ENCODE measurements at regions not wholly inside any gene's neighbourhood (a gene's known extent, or its start where the extent isn't known, plus 50 kb on each side); places are given as distances from the start of the nearest gene placed in this dataset.

GRCh38 chr5:135150767-135151166 lies 116.7 kb upstream of the PITX1 start:
- no peak overlapping the region for H2BK120ac ChIP-seq (ENCODE audit: low read depth, low read length, poor library complexity, severe bottlenecking)
- H3K23ac ChIP-seq (ENCODE audit: insufficient read length, low read depth, low read length), result no peak overlapping the region
- H3K18ac ChIP-seq (ENCODE audit: insufficient read length, low read depth, low read length), result no peak overlapping the region
- no peaks in the 10 kb centered on the region for H3K79me1 ChIP-seq (ENCODE audit: insufficient read depth, low read depth, low read length, poor library complexity, severe bottlenecking)
- H3K4me2 ChIP-seq (ENCODE audit: insufficient read depth, insufficient read length, low read length), result no peak overlapping the region
- H3K9ac ChIP-seq (ENCODE audit: extremely low read depth, insufficient read length, low read length), result no peak overlapping the region
- no peaks in the 10 kb centered on the region for H4K20me1 ChIP-seq (ENCODE audit: control insufficient read depth, insufficient read depth, insufficient read length)
- no peak overlapping the region for H3T11ph ChIP-seq (ENCODE audit: low read length)
- no CpG with 5 or more reads among the region's 4 CpGs for WGBS (ENCODE audit: extremely low coverage, insufficient read length, low lambda C conversion rate)
- peaks cover 5% of the 10 kb centered on the region for H3K9me3 ChIP-seq (ENCODE audit: control insufficient read depth, low read depth, low read length)
- H4K5ac ChIP-seq (ENCODE audit: insufficient read length, low read depth, low read length), result no peak overlapping the region
- Mint-ChIP-seq H3K27ac (no peak overlapping the region), H3K9me3 (peaks cover 8 to 9% of the 10 kb centered on the region in 2 experiments), H3K27me3 (ENCODE audit: low read depth) (peaks cover 21% of the 10 kb centered on the region), H3K4me1 (peaks cover 10 to 16% of the 10 kb centered on the region in 2 experiments), H3K4me3 (no peak overlapping the region), H3K36me3 (ENCODE audit: insufficient read depth in 1 of 3, low read depth in 3 of 3) (peaks cover 0 to 3% (median 3%) of the 10 kb centered on the region in 3 experiments; a peak in 4 of 7 replicates)
- H2BK5ac ChIP-seq (ENCODE audit: insufficient read length, low read length), result no peak overlapping the region
- no peak overlapping the region for H4K8ac ChIP-seq (replicated peaks; ENCODE audit: insufficient read length, low read depth, low read length)
- no peak overlapping the region for H4K91ac ChIP-seq (ENCODE audit: insufficient read length, low read depth, low read length)
- H3K27ac ChIP-seq (ENCODE audit: insufficient read length, low read depth, low read length), result no peak overlapping the region
- no peak for TF ChIP-seq CTCF (conservative IDR thresholded peaks at IDR 0.05)
- no peaks in the 10 kb centered on the region for H3K79me2 ChIP-seq (ENCODE audit: insufficient read depth, low read length)
- H2BK15ac ChIP-seq (ENCODE audit: low read depth, low read length), result no peak overlapping the region
- DNase-seq, result no peak
- H3K27me3 ChIP-seq (ENCODE audit: insufficient read depth, low read length), result no peaks in the 10 kb centered on the region
- no peak overlapping the region for H3K4ac ChIP-seq (ENCODE audit: low read depth, low read length)
- H2BK20ac ChIP-seq (ENCODE audit: low read depth, low read length, poor library complexity, severe bottlenecking), result no peak overlapping the region
- no peak overlapping the region for H2BK12ac ChIP-seq (ENCODE audit: insufficient read length, low read depth, low read length)
- no peaks in the 10 kb centered on the region for H3K4me1 ChIP-seq (ENCODE audit: insufficient read depth, low read length)
- H2AK5ac ChIP-seq (ENCODE audit: insufficient read length, low read length), result no peak overlapping the region
- H2AFZ ChIP-seq (ENCODE audit: low read length), result no peak overlapping the region
- H3K23me2 ChIP-seq (ENCODE audit: insufficient read length, low read depth, low read length, poor library complexity, severe bottlenecking), result no peaks in the 10 kb centered on the region
- no peak overlapping the region for H3K14ac ChIP-seq (ENCODE audit: insufficient read depth, low read length)
- H3K56ac ChIP-seq (ENCODE audit: insufficient read length, low read depth, low read length), result no peak overlapping the region
